ENCODE measurements at regions not wholly inside any gene's neighbourhood (a gene's known extent, or its start where the extent isn't known, plus 50 kb on each side); places are given as distances from the start of the nearest gene placed in this dataset.

DNA sequence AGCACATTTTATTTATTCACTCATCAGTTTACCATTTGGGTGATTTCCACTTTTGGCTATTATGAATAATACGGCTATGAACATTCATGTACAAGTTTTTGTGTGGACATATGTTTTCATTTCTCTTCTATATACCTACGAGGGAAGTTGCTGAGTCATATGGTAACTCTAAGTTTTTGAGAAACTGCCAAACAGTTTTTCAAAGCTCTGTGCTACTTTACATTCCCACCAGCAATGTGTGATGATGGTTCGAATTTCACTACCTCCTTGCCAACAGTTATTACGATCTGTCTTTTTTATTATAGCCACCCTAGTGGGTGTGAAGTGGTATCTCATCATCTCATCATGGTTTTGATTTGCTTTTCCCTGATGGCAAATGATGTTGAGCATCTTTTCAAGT is 63.7 kb upstream of the MRTFB start:
- TF ChIP-seq CTCF (conservative IDR thresholded peaks at IDR 0.05 in 1 of 2, IDR thresholded peaks at IDR 0.05 in 1 of 2; ENCODE audit: low read depth in 1 of 2, low read length in 2 of 2) (no peak), EZH2 (IDR thresholded peaks at IDR 0.05; ENCODE audit: low read length, missing control alignments) (no peak)

Data from fibroblast of lung (primary cell).